ENCODE measurements at regions not wholly inside any gene's neighbourhood (a gene's known extent, or its start where the extent isn't known, plus 50 kb on each side); places are given as distances from the start of the nearest gene placed in this dataset.

DNA sequence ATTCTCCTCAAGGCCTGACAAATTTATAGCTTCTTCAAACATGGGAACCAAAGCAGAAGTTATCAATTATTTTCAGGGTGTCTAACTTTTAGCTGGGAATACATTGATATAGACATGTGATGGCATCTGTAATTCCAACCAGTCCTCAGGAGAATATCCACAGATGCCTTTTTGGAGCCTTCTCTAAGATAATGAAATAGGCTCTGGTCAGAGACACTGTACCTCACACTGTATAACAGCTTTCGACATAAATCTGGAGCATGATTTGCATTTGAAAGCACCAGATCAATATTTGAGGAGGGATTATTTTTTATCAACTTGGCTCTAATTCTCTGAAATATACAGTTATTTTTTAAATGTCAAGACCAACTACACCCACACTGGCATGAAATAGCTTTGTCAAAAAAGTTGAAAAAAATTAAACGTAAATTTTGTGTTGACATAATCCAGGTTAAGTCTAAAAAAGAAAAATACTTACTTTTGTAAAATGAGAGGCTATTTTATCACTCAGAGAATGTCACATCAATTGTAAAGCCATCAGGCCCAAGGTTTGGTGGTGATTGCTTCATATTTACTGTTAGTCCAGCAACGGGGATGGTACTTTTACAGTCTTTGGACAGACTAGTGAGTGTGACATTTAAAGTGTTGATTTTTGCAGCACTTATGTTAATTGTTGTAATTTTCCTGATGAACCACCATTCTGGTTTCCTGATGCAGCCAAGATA is 177.0 kb upstream of the SP8 start:
- Histone ChIP-seq H3K79me1 (ENCODE audit: low read depth in 1 of 2, low read length in 2 of 2) (no peaks in the 10 kb centered on the region), H2AK5ac (ENCODE audit: low read depth, low read length) (no peak overlapping the region), H3K36me3 (ENCODE audit: control insufficient read depth, insufficient read depth, low read length) (no peaks in the 10 kb centered on the region), H2BK5ac (ENCODE audit: low read depth, low read length, poor library complexity, severe bottlenecking) (no peak overlapping the region), H2AK9ac (replicated peaks; ENCODE audit: low read depth, low read length, poor library complexity) (no peak overlapping the region), H3K9ac (ENCODE audit: low read depth, low read length) (no peak overlapping the region), H3K9me3 (ENCODE audit: control insufficient read depth, insufficient read depth, low read length) (peaks cover 4% of the 10 kb centered on the region), H2AFZ (replicated peaks; ENCODE audit: low read length, poor library complexity) (no peak overlapping the region), H4K20me1 (ENCODE audit: insufficient read depth, low read length) (no peaks in the 10 kb centered on the region), H2BK20ac (ENCODE audit: low read depth, low read length) (no peak overlapping the region), H3K18ac (ENCODE audit: low read depth, low read length) (no peak overlapping the region), H3K9me1 (ENCODE audit: insufficient read depth, low read length) (no peaks in the 10 kb centered on the region), H2BK120ac (ENCODE audit: low read depth, low read length) (no peak overlapping the region), H2BK15ac (ENCODE audit: low read depth, low read length) (no peak overlapping the region), H3K4ac (ENCODE audit: low read depth, low read length) (no peak overlapping the region), H3K27ac (ENCODE audit: insufficient read depth, low read length) (no peak overlapping the region), H3K23ac (ENCODE audit: low read depth, low read length) (no peak overlapping the region), H4K8ac (ENCODE audit: low read depth in 2 of 2, low read length in 2 of 2) (no peak overlapping the region), H4K91ac (ENCODE audit: insufficient read depth, low read depth, low read length) (no peak overlapping the region), H3K14ac (replicated peaks; ENCODE audit: low read depth, low read length) (no peak overlapping the region), H3K27me3 (ENCODE audit: control insufficient read depth, insufficient read depth, low read length) (no peaks in the 10 kb centered on the region), H3K56ac (ENCODE audit: extremely low read depth, insufficient read depth, low read length) (no peak overlapping the region), H4K5ac (ENCODE audit: low read depth, low read length) (no peak overlapping the region), H3K4me3 (ENCODE audit: insufficient read depth, low read depth, low read length) (no peak overlapping the region), H3K4me1 (ENCODE audit: control insufficient read depth, insufficient read depth, low read length) (no peaks in the 10 kb centered on the region), H3K4me2 (ENCODE audit: low read depth, low read length) (no peak overlapping the region)
- BruUV-seq (replicated peaks) = no TSS peak
- no peak for TF ChIP-seq RCOR1 (IDR thresholded peaks at IDR 0.05; ENCODE audit: insufficient replicate concordance, low read length)
- TF ChIP-seq RFX5 (IDR thresholded peaks at IDR 0.05; ENCODE audit: low read depth, low read length) = no peak
- CTCF ChIA-PET = no interaction called here
- intact Hi-C loops (cut with micrococcal nuclease) = no loop called here
- DNase-seq (no peak), ATAC-seq (ENCODE audit: low read depth) (no peak)
- dilution Hi-C loops (cut with HindIII; ENCODE audit: low sequenced_read_pairs, unreplicated experiment) = no loop called here
- no CpG with 5 or more reads among the region's 3 CpGs for WGBS, 2 experiments (ENCODE audit: extremely low coverage in 2 of 2, insufficient read length in 1 of 2)
- in situ Hi-C loops (cut with MboI; ENCODE audit: low sequenced_read_pairs) = no loop called here
- POLR2A ChIA-PET (ENCODE audit: unreplicated experiment) = no interaction called here
